GM12875 (cell line): ENCODE measurements at regions not wholly inside any gene's neighbourhood (a gene's known extent, or its start where the extent isn't known, plus 50 kb on each side); places are given as distances from the start of the nearest gene placed in this dataset.

Experiments used
- H3K4me3 ChIP-seq: one replicate; pipeline ENCODE4 v1.5.1; 2011; ENCODE audit warnings: low read depth, low read length, control low read depth
- TF ChIP-seq, protein P1 (sequence below): IDR thresholded peaks from 2 replicates; pipeline ENCODE4 v1.5.1; 2011; ENCODE audit warnings: low read depth, mild to moderate bottlenecking, control low read depth, inconsistent platforms, low read length, moderate library complexity, borderline replicate concordance; ENCODE audit not compliant: insufficient read depth

DNA sequence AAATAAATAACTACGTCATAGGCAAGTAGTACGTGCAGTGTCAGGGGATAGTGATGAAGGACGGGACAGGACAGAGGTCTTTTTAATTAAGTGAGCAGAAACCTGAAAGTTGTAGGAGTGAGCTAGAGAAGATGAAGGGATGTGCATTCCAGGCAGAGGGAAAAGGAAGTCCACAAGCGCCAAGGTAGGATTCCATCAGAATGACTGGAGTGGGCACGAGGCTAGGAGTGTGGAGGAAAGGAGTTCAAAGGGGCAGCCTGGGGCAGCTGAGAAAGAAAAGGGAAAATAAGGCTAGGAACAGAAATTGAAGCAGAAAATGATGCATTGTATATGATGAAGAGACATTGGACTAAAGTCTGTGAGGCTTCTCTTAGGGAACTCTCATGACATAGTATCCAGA, 192.2 kb upstream of the TLL1 start:
- H3K4me3 ChIP-seq = no peak overlapping the region
- TF ChIP-seq, protein P1, sequence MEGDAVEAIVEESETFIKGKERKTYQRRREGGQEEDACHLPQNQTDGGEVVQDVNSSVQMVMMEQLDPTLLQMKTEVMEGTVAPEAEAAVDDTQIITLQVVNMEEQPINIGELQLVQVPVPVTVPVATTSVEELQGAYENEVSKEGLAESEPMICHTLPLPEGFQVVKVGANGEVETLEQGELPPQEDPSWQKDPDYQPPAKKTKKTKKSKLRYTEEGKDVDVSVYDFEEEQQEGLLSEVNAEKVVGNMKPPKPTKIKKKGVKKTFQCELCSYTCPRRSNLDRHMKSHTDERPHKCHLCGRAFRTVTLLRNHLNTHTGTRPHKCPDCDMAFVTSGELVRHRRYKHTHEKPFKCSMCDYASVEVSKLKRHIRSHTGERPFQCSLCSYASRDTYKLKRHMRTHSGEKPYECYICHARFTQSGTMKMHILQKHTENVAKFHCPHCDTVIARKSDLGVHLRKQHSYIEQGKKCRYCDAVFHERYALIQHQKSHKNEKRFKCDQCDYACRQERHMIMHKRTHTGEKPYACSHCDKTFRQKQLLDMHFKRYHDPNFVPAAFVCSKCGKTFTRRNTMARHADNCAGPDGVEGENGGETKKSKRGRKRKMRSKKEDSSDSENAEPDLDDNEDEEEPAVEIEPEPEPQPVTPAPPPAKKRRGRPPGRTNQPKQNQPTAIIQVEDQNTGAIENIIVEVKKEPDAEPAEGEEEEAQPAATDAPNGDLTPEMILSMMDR = no peak

DNA sequence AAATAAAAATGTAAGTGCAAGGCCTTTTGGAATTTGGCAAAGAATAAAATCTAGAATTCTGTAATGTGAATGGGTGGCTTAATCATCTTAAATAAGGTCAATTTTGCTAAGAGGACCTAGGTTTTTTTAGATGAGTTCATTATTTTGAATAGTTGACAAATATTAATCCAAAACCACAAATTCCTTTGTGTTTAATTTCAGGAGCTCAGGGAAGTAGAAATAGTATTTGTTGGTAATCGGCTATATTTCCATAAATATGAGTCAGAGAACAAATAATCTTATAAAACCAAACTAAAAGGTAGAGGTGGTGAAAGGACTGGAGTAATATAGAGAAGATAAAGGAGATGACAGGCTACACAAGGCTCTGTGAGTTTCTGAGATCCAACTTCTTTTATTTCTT, 190.4 kb upstream of the TLL1 start:
- TF ChIP-seq, protein P1 = no peak
- H3K4me3 ChIP-seq = no peak overlapping the region

DNA sequence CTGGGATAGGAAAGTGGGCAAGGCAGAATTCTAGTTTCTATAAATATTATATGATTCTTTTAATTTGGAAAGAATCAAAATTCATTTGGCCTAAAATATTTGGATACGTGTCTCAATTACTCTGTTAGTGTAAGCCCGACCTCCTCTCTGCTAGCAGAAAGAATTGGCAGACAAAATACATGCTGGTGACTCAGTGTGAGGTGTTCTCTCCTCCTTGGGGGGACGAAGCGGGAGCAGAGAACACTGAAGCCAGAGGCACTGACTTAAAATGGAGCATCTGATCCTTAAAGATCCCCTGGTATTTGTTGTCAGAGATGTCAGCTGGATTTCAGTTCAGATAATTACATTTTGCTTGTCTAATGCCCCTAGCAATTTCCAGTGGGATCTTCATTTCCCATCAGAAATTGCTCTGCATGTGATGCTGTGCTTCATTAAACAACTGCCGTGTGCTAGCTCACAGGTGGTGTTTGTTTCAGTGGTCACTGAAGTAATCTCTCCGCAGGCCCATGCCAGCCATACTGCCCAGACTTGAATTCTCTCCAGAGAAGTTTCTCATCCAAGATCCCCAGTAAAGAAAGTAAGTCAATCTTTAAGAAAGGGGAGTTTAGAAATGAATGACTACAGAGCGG, 188.7 kb upstream of the TLL1 start:
- TF ChIP-seq, protein P1 = no peak
- no peak overlapping the region for H3K4me3 ChIP-seq

DNA sequence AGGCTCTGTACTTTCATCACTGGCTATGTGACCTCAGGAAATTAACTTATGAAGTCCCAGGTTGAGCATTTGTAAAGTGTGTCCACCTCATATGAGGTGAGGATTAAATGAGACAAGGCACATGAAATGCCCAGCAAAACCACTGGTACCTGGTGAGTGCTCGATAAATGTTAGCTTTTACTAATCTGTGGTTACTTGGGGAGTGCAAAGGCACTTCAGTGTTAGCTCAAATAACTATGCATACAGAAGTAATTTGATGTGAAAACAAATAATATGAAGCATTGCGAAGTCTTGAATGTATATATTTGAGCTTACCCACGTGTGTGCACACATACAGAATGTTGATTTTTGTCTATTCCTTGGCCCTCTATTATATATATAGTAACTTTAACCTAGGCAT, 186.3 kb upstream of the TLL1 start:
- TF ChIP-seq, protein P1 = no peak
- H3K4me3 ChIP-seq = no peak overlapping the region

DNA sequence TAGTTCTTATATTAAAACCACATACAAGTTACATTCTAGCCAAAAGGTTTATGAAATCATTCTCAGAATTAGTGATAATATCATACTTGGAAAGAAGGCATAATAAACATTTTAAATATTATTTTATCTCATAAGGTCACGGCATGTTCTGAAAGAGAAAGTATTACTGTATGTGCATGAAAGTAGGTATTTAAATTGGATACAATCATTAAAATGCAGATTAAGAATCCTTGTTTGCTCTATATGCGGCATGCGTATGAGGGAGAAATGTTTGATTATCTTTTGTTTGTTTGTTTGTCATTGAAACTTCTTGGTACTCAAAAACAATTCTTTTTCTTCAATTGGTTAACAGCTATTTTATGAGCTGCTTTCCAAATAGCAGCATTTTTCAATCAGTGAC, 183.9 kb upstream of the TLL1 start:
- H3K4me3 ChIP-seq = no peak overlapping the region
- TF ChIP-seq, protein P1 = no peak

DNA sequence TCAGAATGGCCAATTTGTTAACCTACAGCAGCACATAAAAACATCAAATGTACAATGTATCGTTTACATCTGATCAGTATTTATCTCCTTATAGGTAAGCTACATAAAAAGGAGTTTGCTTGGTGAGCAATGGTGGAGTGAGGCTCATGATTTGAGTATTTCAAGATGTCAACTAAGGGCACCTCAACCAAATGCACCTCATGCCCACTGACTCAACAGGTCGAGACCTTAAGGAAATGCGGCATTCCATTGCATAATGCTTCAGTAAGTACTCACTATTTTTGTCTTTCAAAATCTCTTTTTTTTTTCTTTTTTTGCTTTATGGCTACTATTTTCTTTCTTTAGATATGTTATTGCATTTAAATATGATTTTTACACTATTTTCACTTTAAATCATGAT, 181.0 kb upstream of the TLL1 start:
- TF ChIP-seq, protein P1 = no peak
- no peak overlapping the region for H3K4me3 ChIP-seq

DNA sequence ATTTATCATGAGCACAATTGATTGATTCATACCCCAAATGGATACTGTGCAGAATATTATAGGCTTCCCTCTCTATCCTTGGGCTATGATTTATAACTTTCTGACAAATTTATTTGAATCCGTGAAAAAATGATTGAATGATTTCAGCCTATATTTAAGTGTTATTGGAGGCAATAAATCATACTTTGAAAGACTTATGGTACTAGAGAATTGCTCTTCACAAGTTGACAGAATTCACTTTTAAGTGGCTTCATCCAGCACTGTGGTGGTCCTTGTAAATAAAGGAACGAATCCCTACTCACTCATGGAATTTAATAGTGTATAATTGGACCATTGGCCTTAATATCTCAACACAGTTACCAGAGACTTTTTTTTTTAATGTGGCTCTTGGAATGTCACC, 174.8 kb upstream of the TLL1 start:
- no peak overlapping the region for H3K4me3 ChIP-seq
- TF ChIP-seq, protein P1 = no peak
